MM.1S (cell line): ENCODE measurements at regions not wholly inside any gene's neighbourhood (a gene's known extent, or its start where the extent isn't known, plus 50 kb on each side); places are given as distances from the start of the nearest gene placed in this dataset.

Source experiments
- DNase-seq: peaks from one replicate; pipeline ENCODE4 v3.0.0-alpha.2; 2015
- H2AFZ ChIP-seq: fragments of 300-600 bp; sonication (generic); 2 replicates; pipeline ENCODE4 v1.6.0; 2016; ENCODE audit warnings: antibody characterized with exemption, low read length
- H3F3A ChIP-seq: fragments of 300-600 bp; sonication (generic); 2 replicates; pipeline ENCODE4 v1.6.1; 2016; ENCODE audit warnings: mild to moderate bottlenecking, antibody characterized with exemption, low read length, moderate library complexity, mixed read lengths; ENCODE audit not compliant: insufficient read depth
- H3K27ac ChIP-seq: fragments of 300-600 bp; sonication (generic); 2 replicates; pipeline ENCODE4 v1.5.1; 2016; ENCODE audit warnings: mild to moderate bottlenecking, low read length
- H3K27me3 ChIP-seq: fragments of 300-600 bp; sonication (generic); replicated peaks from 2 replicates; pipeline ENCODE4 v1.6.0; 2016; ENCODE audit warnings: low read length; ENCODE audit not compliant: insufficient read depth
- H3K36me3 ChIP-seq: fragments of 300-600 bp; sonication (generic); replicated peaks from 2 replicates; pipeline ENCODE4 v1.6.1; 2016; ENCODE audit warnings: mild to moderate bottlenecking, low read length, mixed read lengths; ENCODE audit not compliant: insufficient read depth
- H3K4me1 ChIP-seq: fragments of 300-600 bp; sonication (generic); 2 replicates; pipeline ENCODE4 v1.6.1; 2016; ENCODE audit warnings: low read length, mixed read lengths
- H3K4me2 ChIP-seq: fragments of 300-600 bp; sonication (generic); 2 replicates; pipeline ENCODE4 v1.6.0; 2016; ENCODE audit warnings: low read depth, low read length
- H3K4me3 ChIP-seq: fragments of 300-600 bp; sonication (generic); 2 replicates; pipeline ENCODE4 v1.5.1; 2016; ENCODE audit warnings: low read length, mixed read lengths
- H3K79me2 ChIP-seq: fragments of 300-600 bp; sonication (generic); 2 replicates; pipeline ENCODE4 v1.6.1; 2016; ENCODE audit warnings: mixed run types, low read length, mixed read lengths
- H3K9ac ChIP-seq: fragments of 300-600 bp; sonication (generic); 2 replicates; pipeline ENCODE4 v1.6.1; 2016; ENCODE audit warnings: low read length, mixed read lengths
- H3K9me2 ChIP-seq: fragments of 300-600 bp; sonication (generic); replicated peaks from 2 replicates; pipeline ENCODE4 v1.6.1; 2016; ENCODE audit warnings: mild to moderate bottlenecking, low read length, mixed read lengths; ENCODE audit not compliant: insufficient read depth
- H3K9me3 ChIP-seq: fragments of 300-600 bp; sonication (generic); replicated peaks from 2 replicates; pipeline ENCODE4 v1.6.1; 2016; ENCODE audit warnings: mild to moderate bottlenecking, low read length, mixed read lengths; ENCODE audit not compliant: insufficient read depth
- H4K20me1 ChIP-seq: fragments of 300-600 bp; sonication (generic); 2 replicates; pipeline ENCODE4 v1.6.1; 2016; ENCODE audit warnings: mild to moderate bottlenecking, low read length, moderate library complexity, mixed read lengths; ENCODE audit not compliant: insufficient read depth
- CTCF ChIP-seq: fragments of 300-600 bp; sonication (generic); IDR thresholded peaks from 2 replicates; pipeline ENCODE4 v1.5.1; 2016; ENCODE audit warnings: antibody characterized with exemption, low read length, mixed read lengths
- EZH2 ChIP-seq: fragments of 300-600 bp; sonication (generic); optimal IDR thresholded peaks from 2 replicates; pipeline ENCODE3; 2017; ENCODE audit warnings: low read depth, mild to moderate bottlenecking, antibody characterized with exemption, low read length, mixed read lengths
- EZH2phosphoT487 ChIP-seq: fragments of 300-600 bp; sonication (generic); IDR thresholded peaks from 2 replicates; pipeline ENCODE4 v1.6.1; 2018; ENCODE audit warnings: antibody characterized with exemption, low read length

- Histone ChIP-seq H3K4me1 (no peaks in the 10 kb centered on the region), H3K27ac (no peak overlapping the region), H4K20me1 (no peaks in the 10 kb centered on the region), H2AFZ (no peak overlapping the region), H3K4me3 (no peak overlapping the region), H3K9me2 (no peaks in the 10 kb centered on the region), H3K27me3 (no peaks in the 10 kb centered on the region), H3K9me3 (no peaks in the 10 kb centered on the region), H3K79me2 (no peaks in the 10 kb centered on the region), H3K36me3 (no peaks in the 10 kb centered on the region), H3K9ac (no peak overlapping the region), H3K4me2 (no peak overlapping the region), H3F3A (no peaks in the 10 kb centered on the region)
- DNase-seq, result no peak
- TF ChIP-seq EZH2 (no peak), CTCF (no peak), EZH2phosphoT487 (no peak)
These were observed 176.5 kb downstream of the DLL1 start for GRCh38 chr6:170114187-170114945.

- DNase-seq, result no peak
- H2AFZ ChIP-seq, result no peak overlapping the region
- H3K4me3 ChIP-seq, result no peak overlapping the region
- no peak overlapping the region for H3K9ac ChIP-seq
- no peak overlapping the region for H3K27ac ChIP-seq
- H3K4me1 ChIP-seq, result no peaks in the 10 kb centered on the region
- H3F3A ChIP-seq, result no peaks in the 10 kb centered on the region
- H3K9me3 ChIP-seq, result no peaks in the 10 kb centered on the region
- H3K36me3 ChIP-seq, result no peaks in the 10 kb centered on the region
- H3K27me3 ChIP-seq, result no peaks in the 10 kb centered on the region
- TF ChIP-seq EZH2, result no peak
- no peak for TF ChIP-seq CTCF
- TF ChIP-seq EZH2phosphoT487, result no peak
- no peaks in the 10 kb centered on the region for H3K79me2 ChIP-seq
- no peaks in the 10 kb centered on the region for H4K20me1 ChIP-seq
- H3K9me2 ChIP-seq, result no peaks in the 10 kb centered on the region
- H3K4me2 ChIP-seq, result no peak overlapping the region
These were observed 177.7 kb downstream of the DLL1 start for GRCh38 chr6:170113141-170113540.

GRCh38 chr6:170112583-170112860, 178.4 kb downstream of the DLL1 start:
- Histone ChIP-seq H3K27ac (no peak overlapping the region), H3K4me3 (no peak overlapping the region), H2AFZ (no peak overlapping the region), H3K9me3 (no peaks in the 10 kb centered on the region), H3K4me1 (no peaks in the 10 kb centered on the region), H3K36me3 (no peaks in the 10 kb centered on the region), H3K9me2 (no peaks in the 10 kb centered on the region), H3K27me3 (no peaks in the 10 kb centered on the region), H3F3A (no peaks in the 10 kb centered on the region), H3K4me2 (no peak overlapping the region), H3K9ac (no peak overlapping the region), H3K79me2 (no peaks in the 10 kb centered on the region), H4K20me1 (no peaks in the 10 kb centered on the region)
- TF ChIP-seq CTCF (no peak), EZH2phosphoT487 (no peak), EZH2 (no peak)
- no peak for DNase-seq
